Rectal smooth muscle tissue (tissue), 1 donor: ENCODE measurements at regions not wholly inside any gene's neighbourhood (a gene's known extent, or its start where the extent isn't known, plus 50 kb on each side); places are given as distances from the start of the nearest gene placed in this dataset.

Experiments used
- H3K27ac ChIP-seq: one replicate; pipeline ENCODE4 v1.7.0; 2013; ENCODE audit warnings: low read depth, low read length, inconsistent platforms
- H3K27me3 ChIP-seq: one replicate; pipeline ENCODE4 v1.7.0; 2013; ENCODE audit warnings: low read length; ENCODE audit not compliant: control insufficient read depth, insufficient read depth
- H3K36me3 ChIP-seq: one replicate; pipeline ENCODE4 v1.7.0; 2013; ENCODE audit warnings: low read length; ENCODE audit not compliant: control insufficient read depth, insufficient read depth
- H3K4me1 ChIP-seq: one replicate; pipeline ENCODE4 v1.7.0; 2013; ENCODE audit warnings: low read length; ENCODE audit not compliant: control insufficient read depth, insufficient read depth
- H3K4me3 ChIP-seq: one replicate; pipeline ENCODE4 v1.7.0; 2013; ENCODE audit warnings: low read length
- H3K9ac ChIP-seq: one replicate; pipeline ENCODE4 v1.7.0; 2013; ENCODE audit warnings: low read length

- no peak overlapping the region for H3K9ac ChIP-seq
- H3K4me1 ChIP-seq = peaks cover 8% of the 10 kb centered on the region
- no peak overlapping the region for H3K27ac ChIP-seq
- H3K4me3 ChIP-seq = no peak overlapping the region
- H3K36me3 ChIP-seq = no peaks in the 10 kb centered on the region
- no peaks in the 10 kb centered on the region for H3K27me3 ChIP-seq
These were observed 174.3 kb upstream of the BCL6 start for GRCh38 chr3:187919544-187919943.

- Histone ChIP-seq H3K4me3 (no peak overlapping the region), H3K9ac (no peak overlapping the region), H3K36me3 (no peaks in the 10 kb centered on the region), H3K27me3 (no peaks in the 10 kb centered on the region), H3K4me1 (peaks cover 5% of the 10 kb centered on the region), H3K27ac (no peak overlapping the region)
These were observed 174.8 kb upstream of the BCL6 start for GRCh38 chr3:187920030-187920429.

- H3K36me3 ChIP-seq = no peaks in the 10 kb centered on the region
- H3K27ac ChIP-seq = peak overlapping the region; percentile 17
- no peak overlapping the region for H3K9ac ChIP-seq
- H3K4me3 ChIP-seq = no peak overlapping the region
- H3K4me1 ChIP-seq = peaks cover 8% of the 10 kb centered on the region
- H3K27me3 ChIP-seq = no peaks in the 10 kb centered on the region
These were observed 175.6 kb upstream of the BCL6 start for GRCh38 chr3:187920913-187921312.

- Histone ChIP-seq H3K4me3 (no peak overlapping the region), H3K9ac (no peak overlapping the region), H3K36me3 (no peaks in the 10 kb centered on the region), H3K27me3 (no peaks in the 10 kb centered on the region), H3K4me1 (peaks cover 8% of the 10 kb centered on the region), H3K27ac (no peak overlapping the region)
These were observed 176.3 kb upstream of the BCL6 start for GRCh38 chr3:187921391-187922074.

- Histone ChIP-seq H3K36me3 (no peaks in the 10 kb centered on the region), H3K4me1 (peaks cover 6% of the 10 kb centered on the region), H3K4me3 (no peak overlapping the region), H3K9ac (no peak overlapping the region), H3K27ac (no peak overlapping the region), H3K27me3 (no peaks in the 10 kb centered on the region)
These were observed 177.6 kb upstream of the BCL6 start for GRCh38 chr3:187922704-187923416.

GRCh38 chr3:187924651-187925050 is 179.4 kb upstream of the BCL6 start:
- no peak overlapping the region for H3K9ac ChIP-seq
- H3K4me3 ChIP-seq = no peak overlapping the region
- no peaks in the 10 kb centered on the region for H3K27me3 ChIP-seq
- no peaks in the 10 kb centered on the region for H3K36me3 ChIP-seq
- H3K4me1 ChIP-seq = peaks cover 6% of the 10 kb centered on the region
- no peak overlapping the region for H3K27ac ChIP-seq

GRCh38 chr3:187925326-187925725 is 180.1 kb upstream of the BCL6 start:
- no peak overlapping the region for H3K4me3 ChIP-seq
- H3K4me1 ChIP-seq = peaks cover 6% of the 10 kb centered on the region
- H3K36me3 ChIP-seq = no peaks in the 10 kb centered on the region
- no peaks in the 10 kb centered on the region for H3K27me3 ChIP-seq
- no peak overlapping the region for H3K27ac ChIP-seq
- no peak overlapping the region for H3K9ac ChIP-seq

- no peak overlapping the region for H3K27ac ChIP-seq
- no peaks in the 10 kb centered on the region for H3K36me3 ChIP-seq
- H3K27me3 ChIP-seq = no peaks in the 10 kb centered on the region
These were observed 181.4 kb upstream of the BCL6 start for GRCh38 chr3:187926620-187927019.

GRCh38 chr3:187927565-187927964 is 182.3 kb upstream of the BCL6 start:
- Histone ChIP-seq H3K9ac (no peak overlapping the region), H3K36me3 (no peaks in the 10 kb centered on the region), H3K27ac (no peak overlapping the region), H3K4me3 (no peak overlapping the region), H3K4me1 (peaks cover 3% of the 10 kb centered on the region), H3K27me3 (no peaks in the 10 kb centered on the region)

More at GRCh38 chr3:187926620-187927019, 181.4 kb upstream of the BCL6 start:
- no peak overlapping the region for H3K9ac ChIP-seq
- H3K4me3 ChIP-seq = no peak overlapping the region
- peaks cover 3% of the 10 kb centered on the region for H3K4me1 ChIP-seq

- H3K4me3 ChIP-seq = no peak overlapping the region
- no peaks in the 10 kb centered on the region for H3K27me3 ChIP-seq
- peaks cover 3% of the 10 kb centered on the region for H3K4me1 ChIP-seq
- H3K27ac ChIP-seq = no peak overlapping the region
- H3K36me3 ChIP-seq = no peaks in the 10 kb centered on the region
- no peak overlapping the region for H3K9ac ChIP-seq
These were observed 184.0 kb upstream of the BCL6 start for GRCh38 chr3:187929112-187929816.

GRCh38 chr3:187930021-187930420 is 184.8 kb upstream of the BCL6 start:
- H3K4me3 ChIP-seq = no peak overlapping the region
- H3K4me1 ChIP-seq = peaks cover 3% of the 10 kb centered on the region
- no peak overlapping the region for H3K9ac ChIP-seq
- H3K36me3 ChIP-seq = no peaks in the 10 kb centered on the region
- no peaks in the 10 kb centered on the region for H3K27me3 ChIP-seq
- no peak overlapping the region for H3K27ac ChIP-seq

- H3K9ac ChIP-seq = no peak overlapping the region
- no peak overlapping the region for H3K27ac ChIP-seq
- no peaks in the 10 kb centered on the region for H3K36me3 ChIP-seq
- no peak overlapping the region for H3K4me3 ChIP-seq
- no peaks in the 10 kb centered on the region for H3K4me1 ChIP-seq
- no peaks in the 10 kb centered on the region for H3K27me3 ChIP-seq
These were observed 185.8 kb upstream of the BCL6 start for GRCh38 chr3:187931101-187931500.
